ENCODE measurements at regions not wholly inside any gene's neighbourhood (a gene's known extent, or its start where the extent isn't known, plus 50 kb on each side); places are given as distances from the start of the nearest gene placed in this dataset.

GRCh38 chr2:133721118-133721517 lies 152.9 kb upstream of the NCKAP5 start:
- TF ChIP-seq CTCF (IDR thresholded peaks at IDR 0.05) = no peak
- no peak for TF ChIP-seq POLR2A (IDR thresholded peaks at IDR 0.05)
